GM12878 (cell line): ENCODE measurements at regions not wholly inside any gene's neighbourhood (a gene's known extent, or its start where the extent isn't known, plus 50 kb on each side); places are given as distances from the start of the nearest gene placed in this dataset.

Experiments
- ATAC-seq: fragments of 200-7000 bp; cut with Tn5 transposase; 3 replicates; pipeline ENCODE4 v1.9.1; 2020; ENCODE audit warnings: mild to moderate bottlenecking, moderate library complexity
- BruUV-seq: library from RNA; stranded (reverse); fragments of 400-500 nt; replicated peaks from 2 replicates; lab custom pipeline; 2021; lab: Mats Ljungman, UMichigan
- CTCF ChIA-PET: fragments of 300-600 bp; sonication (Branson Sonifier 250); formaldehyde crosslinking; extraction: SDS; loops from one replicate; lab custom pipeline; 2021; ENCODE audit warnings: inconsistent platforms; lab: Yijun Ruan, JAX
- POLR2A ChIA-PET: fragments of 350-600 bp; formaldehyde crosslinking; extraction: SDS; loops from one replicate; lab custom pipeline; 2021; ENCODE audit warnings: inconsistent platforms; lab: Charles Lee
- RAD21 ChIA-PET: fragments of 300-600 bp; sonication (Branson Sonifier 250); formaldehyde crosslinking; loops from one replicate; lab custom pipeline; 2023; ENCODE audit warnings: antibody characterized with exemption; ENCODE audit not compliant: unreplicated experiment; lab: Charles Lee
- SMC1A ChIA-PET: fragments of 300-600 bp; sonication (Branson Sonifier 250); formaldehyde crosslinking; loops from one replicate; lab custom pipeline; 2023; ENCODE audit not compliant: unreplicated experiment, uncharacterized antibody; lab: Charles Lee
- DNase-seq: peaks from one replicate; pipeline ENCODE4 v3.0.0-alpha.2; 2011; ENCODE audit warnings: low read depth, low spot score
- FAIRE-seq: peaks from 3 replicates; lab custom pipeline; 2011; peaks lifted over from hg19 to GRCh38; lab: Jason Lieb, UNC
- H2AFZ ChIP-seq: 2 replicates; pipeline ENCODE4 v1.6.0; 2011; ENCODE audit warnings: low read depth, low read length, control low read depth; ENCODE audit not compliant: control insufficient read depth
- H3K27ac ChIP-seq: 2 replicates; pipeline ENCODE4 v1.5.1; 2011; ENCODE audit warnings: control low read depth; ENCODE audit not compliant: control insufficient read depth, insufficient read depth
- H3K27me3 ChIP-seq, 2 experiments: replicated peaks in 1 of 2; 2 replicates each; pipeline versions ENCODE4 v1.6.0 to v1.6.1; 2011; ENCODE audit warnings: low read length in 1 of 2; ENCODE audit not compliant: control insufficient read depth in 2 of 2, insufficient read depth in 2 of 2
- H3K36me3 ChIP-seq, 2 experiments: 2 replicates each; pipeline ENCODE4 v1.5.1; 2011; ENCODE audit warnings: low read length in 1 of 2; ENCODE audit not compliant: control insufficient read depth in 2 of 2, insufficient read depth in 2 of 2
- H3K4me1 ChIP-seq: 2 replicates; pipeline ENCODE4 v1.6.1; 2011; ENCODE audit warnings: mild to moderate bottlenecking, low read length, moderate library complexity, mixed read lengths; ENCODE audit not compliant: control insufficient read depth, insufficient read depth
- H3K4me2 ChIP-seq: 2 replicates; pipeline ENCODE4 v1.6.0; 2011; ENCODE audit warnings: control low read depth; ENCODE audit not compliant: control insufficient read depth, insufficient read depth
- H3K4me3 ChIP-seq: fragments of 200-600 bp; sonication (generic); 2 replicates; pipeline ENCODE4 v1.5.1; 2016
- H3K79me2 ChIP-seq: 2 replicates; pipeline ENCODE4 v1.6.0; 2011; ENCODE audit warnings: low read length; ENCODE audit not compliant: control insufficient read depth, insufficient read depth
- H3K9ac ChIP-seq: 2 replicates; pipeline ENCODE4 v1.8.0; 2011; ENCODE audit warnings: low read length, control low read depth, mixed read lengths; ENCODE audit not compliant: control insufficient read depth, insufficient read depth
- H3K9me3 ChIP-seq: replicated peaks from 3 replicates; pipeline ENCODE4 v1.5.1; 2011; ENCODE audit warnings: mild to moderate bottlenecking, low read length; ENCODE audit not compliant: control insufficient read depth, insufficient read depth
- H4K20me1 ChIP-seq: 2 replicates; pipeline ENCODE4 v1.6.0; 2011; ENCODE audit not compliant: control insufficient read depth, insufficient read depth
- ATF7 ChIP-seq: fragments of 450-650 bp; IDR thresholded peaks from 2 replicates; pipeline ENCODE4 v1.6.1; 2016; ENCODE audit warnings: low read depth, mild to moderate bottlenecking
- CBX5 ChIP-seq: sonication (generic); IDR thresholded peaks from 2 replicates; pipeline ENCODE4 v1.6.1; 2016; ENCODE audit warnings: low read depth, moderate library complexity, mild to moderate bottlenecking, inconsistent platforms
- CHD2 ChIP-seq: IDR thresholded peaks from 2 replicates; pipeline ENCODE4 v1.6.1; 2011; ENCODE audit warnings: low read depth, low read length, improper control_type of control experiment, borderline replicate concordance
- MYB ChIP-seq: fragments of 150-350 bp; IDR thresholded peaks from 2 replicates; pipeline ENCODE4 v1.6.1; 2014; ENCODE audit warnings: mild to moderate bottlenecking, low read depth, low read length, borderline replicate concordance
- NFYB ChIP-seq: IDR thresholded peaks from 2 replicates; pipeline ENCODE4 v1.6.1; 2011; ENCODE audit warnings: low read depth, mild to moderate bottlenecking, low read length, improper control_type of control experiment, moderate library complexity; ENCODE audit not compliant: insufficient read depth
- NRF1 ChIP-seq: conservative IDR thresholded peaks from 2 replicates; pipeline ENCODE4 v1.6.1; 2011; ENCODE audit warnings: mild to moderate bottlenecking, low read depth, low read length, improper control_type of control experiment
- POLR2A ChIP-seq: IDR thresholded peaks from 2 replicates; pipeline ENCODE4 v1.6.1; 2011; ENCODE audit warnings: low read depth, mild to moderate bottlenecking, low read length
- SMAD1 ChIP-seq: fragments of 450-650 bp; IDR thresholded peaks from 2 replicates; pipeline ENCODE4 v1.6.1; 2018; ENCODE audit warnings: mild to moderate bottlenecking, low read depth; ENCODE audit not compliant: partially characterized antibody
- SMARCA5 ChIP-seq: fragments of 450-650 bp; IDR thresholded peaks from 2 replicates; pipeline ENCODE4 v1.6.1; 2017; ENCODE audit warnings: mild to moderate bottlenecking
- SREBF2 ChIP-seq: IDR thresholded peaks from 2 replicates; pipeline ENCODE4 v1.6.1; 2012; ENCODE audit warnings: mild to moderate bottlenecking, low read length
- TCF3 ChIP-seq: IDR thresholded peaks from 2 replicates; pipeline ENCODE4 v1.6.1; 2012; ENCODE audit warnings: low read depth, mild to moderate bottlenecking, low read length, borderline replicate concordance; ENCODE audit not compliant: insufficient read depth
- YBX1 ChIP-seq: fragments of 450-650 bp; IDR thresholded peaks from 2 replicates; pipeline ENCODE4 v1.6.1; 2016; ENCODE audit warnings: antibody characterized with exemption
- ZNF24 ChIP-seq: fragments of 450-650 bp; IDR thresholded peaks from 2 replicates; pipeline ENCODE4 v1.6.1; 2017; ENCODE audit warnings: antibody characterized with exemption, mild to moderate bottlenecking
- WGBS: methylation state at CpG from one replicate; pipeline ENCODE4 v1.1.6; 2016; ENCODE audit warnings: low lambda C conversion rate; ENCODE audit not compliant: insufficient replicate concordance, insufficient coverage; ENCODE audit errors: missing lambda C conversion rate; 5-methylcytosine and 5-hydroxymethylcytosine counted together
- in situ Hi-C: fragments of 300-500 bp; cut with MboI; formaldehyde crosslinking; loops from 9 replicates; pipeline ENCODE4 v1.14.3; 2018; ENCODE audit warnings: mixed read lengths
- intact Hi-C: fragments of 100-400 bp; cut with micrococcal nuclease; formaldehyde crosslinking; loops from one replicate; pipeline ENCODE4 v1.14.2; 2022; ENCODE audit not compliant: unreplicated experiment
- TF ChIP-seq, protein P1 (sequence below): fragments of 450-650 bp; IDR thresholded peaks from 2 replicates; pipeline ENCODE4 v1.6.1; 2018; ENCODE audit warnings: mild to moderate bottlenecking, low read depth, moderate library complexity; ENCODE audit not compliant: partially characterized antibody
- TF ChIP-seq, protein P2 (sequence below): fragments of 450-650 bp; IDR thresholded peaks from 2 replicates; pipeline ENCODE4 v1.6.1; 2017; ENCODE audit warnings: low read depth, mild to moderate bottlenecking, moderate library complexity

- TF ChIP-seq YBX1: no peak
Measured at GRCh38 chr9:106421772-106422171, 441.2 kb upstream of the ZNF462 start (continued).

DNA sequence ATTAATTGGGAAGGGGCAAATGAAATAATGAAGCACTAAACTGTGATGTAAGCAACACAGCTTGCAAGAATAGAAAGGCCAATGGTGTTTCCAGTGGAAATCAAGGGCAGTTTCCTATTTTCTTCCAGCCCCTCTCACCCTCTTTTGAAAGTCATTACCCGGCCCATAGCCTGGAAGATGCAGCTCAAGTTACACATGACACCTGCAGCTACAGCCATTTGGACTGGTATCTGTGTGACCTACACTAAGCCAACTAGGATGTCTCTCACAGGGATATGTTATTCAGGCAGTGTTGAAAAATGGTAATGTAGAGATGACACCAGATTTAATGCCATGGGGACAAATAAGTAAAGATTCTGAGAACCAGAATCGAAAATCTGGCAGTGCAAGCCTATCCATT is 439.4 kb upstream of the ZNF462 start:
- intact Hi-C loops: loop anchor here (5.0 kb wide), 2 partner anchors 96 to 559 kb away; no protein-coding TSS in a partner anchor
- no peak for ATAC-seq

GRCh38 chr9:106432631-106433030 is 430.3 kb upstream of the ZNF462 start:
- no peak overlapping the region for H3K9ac ChIP-seq
- no peaks in the 10 kb centered on the region for H4K20me1 ChIP-seq
- no peak overlapping the region for H3K27ac ChIP-seq
- peak; percentile 28; the same call in 2 of the 3 replicates for ATAC-seq
- no peaks in the 10 kb centered on the region for H3K9me3 ChIP-seq
- ChIA-PET SMC1A (interaction anchor here (0.8 to 2.2 kb wide), 5 partner anchors 13 to 122 kb away, joined by 3 to 7 read pairs (median 5); no protein-coding TSS in a partner anchor), RAD21 (no interaction called here), POLR2A (interaction anchor here (0.6 kb wide), 1 partner anchor 16 kb away, joined by 3 read pairs; no protein-coding TSS in a partner anchor), CTCF (interaction anchor here (1.3 kb wide), 1 partner anchor 27 kb away, joined by 4 read pairs; no protein-coding TSS in a partner anchor)
- no peaks in the 10 kb centered on the region for H3K36me3 ChIP-seq
- 86% methylated on average over 1 of the region's 1 CpG for WGBS
- intact Hi-C loops (no loop called here), in situ Hi-C loops (no loop called here)
- BruUV-seq: no TSS peak
- H3K4me3 ChIP-seq: no peak overlapping the region
- no peaks in the 10 kb centered on the region for H3K27me3 ChIP-seq
- FAIRE-seq: no peak
- no peak for DNase-seq
- H2AFZ ChIP-seq: no peak overlapping the region
- no peak overlapping the region for H3K4me2 ChIP-seq
- H3K79me2 ChIP-seq: no peaks in the 10 kb centered on the region
- H3K4me1 ChIP-seq: no peaks in the 10 kb centered on the region
- TF ChIP-seq CHD2 (no peak), SMAD1 (no peak), NRF1 (no peak), ATF7 (no peak), ZNF24 (no peak), SMARCA5 (no peak), NFYB (no peak)
- TF ChIP-seq, protein P1, sequence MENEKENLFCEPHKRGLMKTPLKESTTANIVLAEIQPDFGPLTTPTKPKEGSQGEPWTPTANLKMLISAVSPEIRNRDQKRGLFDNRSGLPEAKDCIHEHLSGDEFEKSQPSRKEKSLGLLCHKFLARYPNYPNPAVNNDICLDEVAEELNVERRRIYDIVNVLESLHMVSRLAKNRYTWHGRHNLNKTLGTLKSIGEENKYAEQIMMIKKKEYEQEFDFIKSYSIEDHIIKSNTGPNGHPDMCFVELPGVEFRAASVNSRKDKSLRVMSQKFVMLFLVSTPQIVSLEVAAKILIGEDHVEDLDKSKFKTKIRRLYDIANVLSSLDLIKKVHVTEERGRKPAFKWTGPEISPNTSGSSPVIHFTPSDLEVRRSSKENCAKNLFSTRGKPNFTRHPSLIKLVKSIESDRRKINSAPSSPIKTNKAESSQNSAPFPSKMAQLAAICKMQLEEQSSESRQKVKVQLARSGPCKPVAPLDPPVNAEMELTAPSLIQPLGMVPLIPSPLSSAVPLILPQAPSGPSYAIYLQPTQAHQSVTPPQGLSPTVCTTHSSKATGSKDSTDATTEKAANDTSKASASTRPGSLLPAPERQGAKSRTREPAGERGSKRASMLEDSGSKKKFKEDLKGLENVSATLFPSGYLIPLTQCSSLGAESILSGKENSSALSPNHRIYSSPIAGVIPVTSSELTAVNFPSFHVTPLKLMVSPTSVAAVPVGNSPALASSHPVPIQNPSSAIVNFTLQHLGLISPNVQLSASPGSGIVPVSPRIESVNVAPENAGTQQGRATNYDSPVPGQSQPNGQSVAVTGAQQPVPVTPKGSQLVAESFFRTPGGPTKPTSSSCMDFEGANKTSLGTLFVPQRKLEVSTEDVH: no peak
- TF ChIP-seq, protein P2, sequence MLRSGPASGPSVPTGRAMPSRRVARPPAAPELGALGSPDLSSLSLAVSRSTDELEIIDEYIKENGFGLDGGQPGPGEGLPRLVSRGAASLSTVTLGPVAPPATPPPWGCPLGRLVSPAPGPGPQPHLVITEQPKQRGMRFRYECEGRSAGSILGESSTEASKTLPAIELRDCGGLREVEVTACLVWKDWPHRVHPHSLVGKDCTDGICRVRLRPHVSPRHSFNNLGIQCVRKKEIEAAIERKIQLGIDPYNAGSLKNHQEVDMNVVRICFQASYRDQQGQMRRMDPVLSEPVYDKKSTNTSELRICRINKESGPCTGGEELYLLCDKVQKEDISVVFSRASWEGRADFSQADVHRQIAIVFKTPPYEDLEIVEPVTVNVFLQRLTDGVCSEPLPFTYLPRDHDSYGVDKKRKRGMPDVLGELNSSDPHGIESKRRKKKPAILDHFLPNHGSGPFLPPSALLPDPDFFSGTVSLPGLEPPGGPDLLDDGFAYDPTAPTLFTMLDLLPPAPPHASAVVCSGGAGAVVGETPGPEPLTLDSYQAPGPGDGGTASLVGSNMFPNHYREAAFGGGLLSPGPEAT: no peak

More for the DNA sequence above, 439.4 kb upstream of the ZNF462 start:
- RAD21 ChIA-PET: interaction anchor here (0.8 to 2.3 kb wide), 3 partner anchors 36 to 113 kb away, joined by 4 to 8 read pairs (median 4); no protein-coding TSS in a partner anchor
- H3K36me3 ChIP-seq: no peaks in the 10 kb centered on the region
- 44% methylated on average over 2 of the region's 2 CpGs for WGBS
- CTCF ChIA-PET: interaction anchor here (0.6 to 1.2 kb wide), 2 partner anchors 8 to 96 kb away, joined by 3 to 4 read pairs; no protein-coding TSS in a partner anchor
- BruUV-seq: no TSS peak
- no peaks in the 10 kb centered on the region for H3K9me3 ChIP-seq
- H3K9ac ChIP-seq: no peak overlapping the region
- no peaks in the 10 kb centered on the region for H3K27me3 ChIP-seq
- no peaks in the 10 kb centered on the region for H4K20me1 ChIP-seq
- H3K4me2 ChIP-seq: no peak overlapping the region
- no peak overlapping the region for H2AFZ ChIP-seq
- DNase-seq (no peak), FAIRE-seq (no peak)
- no peak overlapping the region for H3K27ac ChIP-seq
- POLR2A ChIA-PET: no interaction called here
- SMC1A ChIA-PET: interaction anchor here (0.9 to 1.6 kb wide), 6 partner anchors 27 to 557 kb away, joined by 3 to 5 read pairs (median 4); no protein-coding TSS in a partner anchor
- H3K4me3 ChIP-seq: no peak overlapping the region
- in situ Hi-C loops: no loop called here
- no peak for TF ChIP-seq MYB
- TF ChIP-seq SREBF2: no peak
- no peak for TF ChIP-seq POLR2A
- TF ChIP-seq TCF3: no peak
- no peak for TF ChIP-seq CBX5
- H3K4me1 ChIP-seq: peaks cover 13% of the 10 kb centered on the region
- no peaks in the 10 kb centered on the region for H3K79me2 ChIP-seq
